ENCODE measurements at regions not wholly inside any gene's neighbourhood (a gene's known extent, or its start where the extent isn't known, plus 50 kb on each side); places are given as distances from the start of the nearest gene placed in this dataset.

GRCh38 chr3:29080967-29081366 is 199.9 kb upstream of the RBMS3 start:
- TF ChIP-seq CTCF (IDR thresholded peaks at IDR 0.05) = no peak
- TF ChIP-seq POLR2A (IDR thresholded peaks at IDR 0.05) = no peak

All from heart left ventricle (tissue), 13 donors.